Pancreas (tissue), 10 donors: ENCODE measurements at regions not wholly inside any gene's neighbourhood (a gene's known extent, or its start where the extent isn't known, plus 50 kb on each side); places are given as distances from the start of the nearest gene placed in this dataset.

Experiments used
- ATAC-seq, 4 donors: fragments of 200-7000 bp; cut with Tn5 transposase; one replicate each; pipeline versions ENCODE4 v1.8.0 to v1.9.1; 2020; ENCODE audit warnings: mild to moderate bottlenecking in 4 of 4, moderate library complexity in 4 of 4
- DNase-seq, 6 donors: peaks; one replicate each; pipeline ENCODE4 v3.0.0-alpha.2; 2020
- FAIRE-seq: peaks from 2 replicates; lab custom pipeline; 2012; peaks lifted over from hg19 to GRCh38; lab: Jason Lieb, UNC
- H3K27ac ChIP-seq, 4 donors: fragments of 200-600 bp; sonication (generic); 1 replicate in 3 of 4; 2 replicates in 1 of 4; pipeline versions ENCODE4 v1.5.0 to v1.8.0; 2020
- H3K27me3 ChIP-seq, 4 donors: fragments of 200-600 bp; one replicate each; pipeline ENCODE4 v1.8.0; 2021
- H3K36me3 ChIP-seq, 3 donors: fragments of 200-600 bp; sonication (generic) in 1 of 3; one replicate each; pipeline versions ENCODE4 v1.5.0 to v1.8.0; 2020 to 2021
- H3K4me1 ChIP-seq, 3 donors: fragments of 200-600 bp; one replicate each; pipeline ENCODE4 v1.8.0; 2021
- H3K4me3 ChIP-seq, 4 donors: fragments of 200-600 bp; sonication (generic) in 2 of 4; one replicate each; pipeline versions ENCODE4 v1.5.0 to v1.8.0; 2020 to 2021
- H3K9me3 ChIP-seq, 4 donors: fragments of 200-600 bp; one replicate each; pipeline ENCODE4 v1.8.0; 2021
- CTCF ChIP-seq, 4 donors: fragments of 200-600 bp; sonication (generic) in 3 of 4; IDR thresholded peaks; one replicate each; pipeline versions ENCODE4 v1.5.0 to v1.8.0; 2021; ENCODE audit warnings: antibody characterized with exemption in 4 of 4
- WGBS, 2 donors: extraction: QIAGEN DNeasy Blood & Tissue Kit; methylation state at CpG; one replicate each; pipeline ENCODE4 v1.1.7; 2013; 5-methylcytosine and 5-hydroxymethylcytosine counted together
- intact Hi-C, 3 donors: fragments of 100-400 bp; cut with DNase I; formaldehyde crosslinking; loops; one replicate each; pipeline versions ENCODE4 v1.11.1 to v1.14.2; 2022
- donor health status: healthy with polysubstance abuse.
- donor health status: DM: no; HTN: no; CAD: no; lungs with moderate emphysema.
- donor health status: DM: no; HTN: no; CAD: no.
- donor health status: control.
- donor health status: control.
- donor health status: Bipolar disorder and iron deficiency.
- donor health status: DM: yes; HTN: yes; CAD: no.
- donor health status: DM: no; HTN: no; CAD: no.
- donor health status: DM: no; HTN: no; CAD: no.
- donor health status: DM: yes; HTN: yes; CAD: no.

GRCh38 chr5:176747670-176748072 is 62.7 kb upstream of the UNC5A start:
- Histone ChIP-seq H3K27me3 (peaks cover 0 to 36% (median 2%) of the 10 kb centered on the region in 4 donors), H3K27ac (no peak overlapping the region), H3K4me3 (no peak overlapping the region), H3K4me1 (no peaks in the 10 kb centered on the region), H3K36me3 (no peaks in the 10 kb centered on the region), H3K9me3 (no peaks in the 10 kb centered on the region)
- intact Hi-C loops: no loop called here
- FAIRE-seq: no peak
- DNase-seq: no peak
- TF ChIP-seq CTCF (IDR thresholded peaks at IDR 0.05): no peak
- WGBS, 2 donors: 61 to 78% methylated on average over 5 of the region's 5 CpGs
- ATAC-seq: no peak

GRCh38 chr5:176748073-176748966 is 62.0 kb upstream of the UNC5A start:
- H3K4me3 ChIP-seq: no peak overlapping the region
- ATAC-seq (no peak), FAIRE-seq (no peak), DNase-seq (no peak)
- TF ChIP-seq CTCF (IDR thresholded peaks at IDR 0.05): no peak
- peaks cover 0 to 32% (median 2%) of the 10 kb centered on the region in 4 donors for H3K27me3 ChIP-seq
- no peaks in the 10 kb centered on the region for H3K9me3 ChIP-seq
- intact Hi-C loops: no loop called here
- no peaks in the 10 kb centered on the region for H3K36me3 ChIP-seq
- 48 to 62% methylated on average over 24 of the region's 24 CpGs for WGBS, 2 donors
- H3K27ac ChIP-seq: no peak overlapping the region
- no peaks in the 10 kb centered on the region for H3K4me1 ChIP-seq

GRCh38 chr5:176748967-176749935 is 61.1 kb upstream of the UNC5A start:
- no peak overlapping the region for H3K4me3 ChIP-seq
- no peak overlapping the region for H3K27ac ChIP-seq
- TF ChIP-seq CTCF (IDR thresholded peaks at IDR 0.05): no peak
- H3K9me3 ChIP-seq: no peaks in the 10 kb centered on the region
- DNase-seq (no peak), FAIRE-seq (no peak), ATAC-seq (no peak)
- intact Hi-C loops: no loop called here
- 48 to 58% methylated on average over 21 of the region's 21 CpGs for WGBS, 2 donors
- H3K4me1 ChIP-seq: no peaks in the 10 kb centered on the region
- peaks cover 0 to 22% (median 2%) of the 10 kb centered on the region in 4 donors for H3K27me3 ChIP-seq
- no peaks in the 10 kb centered on the region for H3K36me3 ChIP-seq

- TF ChIP-seq CTCF (IDR thresholded peaks at IDR 0.05): no peak
- no peak overlapping the region for H3K27ac ChIP-seq
- no peaks in the 10 kb centered on the region for H3K4me1 ChIP-seq
- H3K36me3 ChIP-seq: no peaks in the 10 kb centered on the region
- ATAC-seq: no peak
- H3K27me3 ChIP-seq: peaks cover 0 to 14% (median 2%) of the 10 kb centered on the region in 4 donors
- intact Hi-C loops: no loop called here
- 51 to 63% methylated on average over 10 of the region's 10 CpGs for whole genome bisulfite sequencing, 2 donors
- no peaks in the 10 kb centered on the region for H3K9me3 ChIP-seq
- DNase-seq: no peak
- H3K4me3 ChIP-seq: no peak overlapping the region
- FAIRE-seq: no peak
These were observed 60.2 kb upstream of the UNC5A start for GRCh38 chr5:176750144-176750543.
